NCI-H524 treated with DMSO at 0.1 percent for 48 hours (cell line): ENCODE measurements at regions not wholly inside any gene's neighbourhood (a gene's known extent, or its start where the extent isn't known, plus 50 kb on each side); places are given as distances from the start of the nearest gene placed in this dataset.
"Not testable (repeated sequence)": the region's sequence is repeated elsewhere in the genome, so short reads cannot be mapped to it uniquely, and the experiment has no call there.

Experiments
- DNase-seq: peaks from one replicate; lab custom pipeline; 2025; lab: John Stamatoyannopoulos, UW

DNA sequence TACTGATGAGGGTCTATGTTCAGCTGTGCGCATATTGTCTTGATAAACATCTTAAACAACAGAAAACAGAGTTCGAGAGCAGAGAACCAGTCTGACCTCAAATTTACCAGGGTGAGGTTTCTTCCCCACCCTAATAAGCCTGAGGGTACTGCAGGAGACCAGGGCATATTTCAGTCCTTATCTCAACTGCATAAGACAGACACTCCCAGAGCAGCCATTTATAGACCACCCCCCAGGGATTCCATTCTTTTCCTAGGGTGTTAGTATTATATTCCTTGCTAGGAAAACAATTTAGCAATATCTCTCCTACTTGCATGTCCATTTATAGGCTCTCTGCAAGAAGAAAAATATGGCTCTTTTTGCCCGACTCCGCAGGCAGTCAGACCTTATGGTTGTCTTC lies 89.5 kb upstream of the POMZP3 start:
- DNase-seq, result not testable (repeated sequence)

DNA sequence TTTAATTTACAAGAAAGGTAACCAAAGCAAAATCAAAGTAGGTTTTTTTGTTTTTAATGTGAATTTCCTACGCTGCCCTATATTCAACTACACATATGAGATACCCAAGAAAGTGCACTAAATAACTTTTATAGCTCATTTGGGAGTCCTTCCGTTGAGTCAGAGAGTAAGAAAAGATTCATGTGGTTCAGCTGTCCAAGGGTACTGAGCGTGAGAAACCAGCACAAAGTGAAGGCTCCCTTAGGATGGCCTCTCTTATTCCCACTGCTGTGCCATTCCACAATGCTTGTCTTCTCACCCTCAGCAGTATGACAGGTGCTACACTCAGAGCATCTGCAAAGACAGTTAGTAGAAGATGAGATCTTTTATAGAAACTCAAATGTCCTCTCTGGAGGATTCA lies 85.8 kb upstream of the POMZP3 start:
- DNase-seq, result not testable (repeated sequence)

DNA sequence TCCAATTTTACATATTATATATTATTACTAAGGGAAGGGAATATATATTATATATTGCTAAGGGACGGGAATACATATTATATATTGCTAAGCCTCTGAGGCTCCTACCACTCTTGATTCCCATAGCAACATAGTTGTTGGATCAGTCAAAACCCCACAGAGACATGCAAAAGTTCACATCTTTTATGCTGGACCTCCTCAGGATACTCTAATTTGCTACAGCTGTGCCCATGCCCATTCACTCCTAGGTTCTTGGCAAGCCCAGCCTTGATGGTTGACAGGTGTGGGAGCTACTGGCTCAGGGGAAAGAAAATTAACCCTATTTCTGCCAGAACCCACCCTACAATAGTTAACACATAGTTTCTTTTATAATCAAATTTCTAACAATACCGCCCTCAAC lies 84.6 kb upstream of the POMZP3 start:
- DNase-seq, result not testable (repeated sequence)

DNA sequence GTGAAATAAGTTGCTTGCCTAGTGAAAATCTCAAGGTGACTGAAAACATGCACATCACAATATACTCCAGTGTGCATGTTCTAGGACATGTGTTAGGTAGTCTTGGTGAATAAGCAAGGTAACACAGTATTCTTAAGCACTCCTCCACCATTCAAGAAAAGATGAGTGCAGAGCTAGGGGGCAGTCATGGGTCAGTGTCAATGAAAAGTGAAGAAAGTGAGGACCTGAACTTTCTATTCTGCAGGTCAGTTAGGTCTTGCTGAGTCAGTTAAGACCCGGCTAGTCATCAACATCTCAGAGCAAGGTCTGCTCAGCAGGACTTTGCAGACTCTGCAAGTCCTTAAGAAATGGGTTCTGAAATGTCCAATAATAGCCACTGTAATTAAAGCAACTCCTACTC lies 82.6 kb upstream of the POMZP3 start:
- DNase-seq, result not testable (repeated sequence)

DNA sequence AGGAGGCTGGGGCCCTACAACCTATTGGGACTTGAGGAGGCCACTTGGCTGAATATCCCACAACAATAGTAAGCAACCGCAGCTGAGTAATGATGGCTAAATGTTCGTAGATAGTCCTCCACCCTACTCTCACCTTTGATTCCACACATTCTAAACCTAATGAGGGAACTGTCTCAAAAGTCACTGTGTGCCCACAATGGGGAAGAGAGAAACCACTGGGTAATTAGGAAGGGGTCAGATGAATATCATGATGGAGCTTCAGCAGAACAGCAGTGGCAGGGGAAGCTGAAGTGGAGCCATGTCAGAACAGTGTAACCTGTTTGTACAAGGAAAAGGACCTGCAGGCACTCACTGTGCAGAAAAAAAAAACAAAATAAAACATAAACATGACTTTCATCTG lies 81.4 kb upstream of the POMZP3 start:
- not testable (repeated sequence) for DNase-seq

DNA sequence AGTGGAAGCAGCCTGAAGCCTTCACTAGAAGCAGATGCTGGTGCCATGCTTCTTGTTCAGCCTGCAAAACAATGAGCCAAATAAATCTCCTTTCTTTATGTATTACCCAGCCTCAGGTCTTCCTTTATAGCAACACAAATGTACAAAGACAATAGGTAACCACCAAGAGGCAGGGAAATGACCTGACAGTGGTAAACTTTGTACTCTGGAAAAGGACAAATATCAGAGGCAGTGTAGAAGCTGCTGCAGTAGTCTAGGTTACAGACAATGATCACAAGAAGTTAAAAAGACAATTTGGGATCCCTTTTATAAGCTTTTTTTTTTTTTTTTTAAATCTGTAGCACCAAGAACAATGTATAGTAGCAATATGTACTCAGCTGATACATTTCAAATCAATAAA lies 76.7 kb upstream of the POMZP3 start:
- not testable (repeated sequence) for DNase-seq

DNA sequence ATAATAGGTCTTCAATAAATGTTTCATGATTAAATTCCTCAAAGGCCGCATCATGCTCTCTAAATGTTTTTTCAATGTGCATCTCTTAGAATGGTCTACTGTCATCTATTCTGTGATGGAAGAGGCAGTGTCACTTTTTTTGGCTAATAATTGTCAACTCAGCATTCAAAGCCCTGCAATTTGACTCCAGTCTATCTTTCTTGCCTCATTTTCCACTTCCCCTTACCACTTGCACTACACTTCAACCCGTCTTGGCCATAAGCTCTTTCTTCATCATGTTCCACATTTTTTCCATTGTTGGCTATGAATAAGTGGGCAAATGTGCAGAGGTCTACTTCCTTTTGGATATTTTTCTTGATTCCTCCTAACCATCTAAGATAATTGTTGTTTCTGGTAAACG lies 59.2 kb upstream of the POMZP3 start:
- not testable (repeated sequence) for DNase-seq

DNA sequence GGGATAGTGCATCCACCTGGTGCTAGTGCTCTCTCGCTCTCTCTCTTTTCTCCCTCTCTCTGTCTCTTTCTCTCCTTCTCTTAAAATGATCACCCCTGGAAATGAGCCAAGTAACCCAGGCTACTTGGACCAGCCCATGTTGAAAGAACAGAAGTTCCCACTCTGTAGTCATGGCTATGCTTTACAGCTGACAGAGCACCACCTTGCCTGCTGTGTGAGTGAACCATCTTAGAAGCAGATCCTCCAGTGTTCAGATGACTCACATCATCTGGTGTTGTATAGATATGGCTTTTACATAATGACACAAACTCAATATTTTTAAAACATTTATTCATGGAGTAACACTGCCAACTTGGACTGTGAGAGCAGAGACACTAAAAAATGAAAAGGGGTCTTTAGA lies 57.7 kb upstream of the POMZP3 start:
- not testable (repeated sequence) for DNase-seq

DNA sequence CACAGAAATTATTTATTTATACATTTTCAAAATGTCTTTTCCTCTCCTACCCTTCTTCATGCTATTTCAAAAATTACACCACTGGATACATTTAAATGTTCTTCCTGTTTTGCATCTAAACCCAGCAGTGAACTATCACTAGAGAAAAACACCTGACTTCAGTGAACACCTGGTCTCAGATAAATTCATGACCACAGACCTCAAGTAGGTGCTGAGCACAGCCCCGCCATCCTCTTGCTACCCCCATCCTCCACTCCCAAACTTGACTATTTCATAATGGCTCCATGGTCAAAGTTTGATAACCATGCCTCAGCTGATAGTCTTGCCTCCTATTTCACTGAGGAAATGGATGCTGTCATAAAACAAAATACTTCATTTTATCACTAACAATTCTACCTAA lies 56.6 kb upstream of the POMZP3 start:
- not testable (repeated sequence) for DNase-seq

DNA sequence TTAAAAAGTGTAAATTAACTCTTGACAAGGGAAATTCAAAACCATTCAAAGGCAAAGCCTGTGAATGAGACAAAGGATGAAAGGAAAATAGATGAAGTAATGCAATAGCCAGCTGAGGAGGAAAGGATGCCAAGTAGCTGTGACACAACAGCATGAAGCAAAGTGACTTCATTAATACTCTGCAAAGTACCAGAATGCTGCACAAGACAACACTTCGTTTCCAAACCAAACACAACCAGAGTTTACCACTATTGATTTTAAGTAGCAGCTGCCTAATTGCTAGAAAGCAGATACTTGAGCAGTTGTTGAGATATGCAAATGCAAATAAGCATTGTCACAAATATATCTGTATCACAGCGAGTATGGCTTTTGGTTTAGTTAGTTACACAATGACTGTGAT lies 54.7 kb upstream of the POMZP3 start:
- not testable (repeated sequence) for DNase-seq

DNA sequence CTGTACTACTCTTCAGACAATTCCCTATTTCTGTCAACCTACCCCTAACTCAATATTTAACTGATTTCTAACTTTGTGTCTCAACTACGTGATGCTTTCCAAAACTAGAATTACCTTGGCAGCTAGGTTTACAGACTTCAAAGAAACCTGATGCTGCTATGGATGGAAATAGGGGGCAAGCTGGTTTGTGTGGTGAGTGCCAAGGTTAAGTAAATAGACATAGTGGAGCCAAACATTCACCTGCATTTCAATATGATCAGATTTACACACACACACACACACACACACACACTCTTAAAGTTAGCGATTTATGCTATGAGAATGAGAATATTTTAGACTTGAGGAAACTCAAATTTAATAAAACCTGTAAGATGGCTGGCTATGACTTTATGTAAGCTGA lies 52.1 kb upstream of the POMZP3 start:
- not testable (repeated sequence) for DNase-seq

DNA sequence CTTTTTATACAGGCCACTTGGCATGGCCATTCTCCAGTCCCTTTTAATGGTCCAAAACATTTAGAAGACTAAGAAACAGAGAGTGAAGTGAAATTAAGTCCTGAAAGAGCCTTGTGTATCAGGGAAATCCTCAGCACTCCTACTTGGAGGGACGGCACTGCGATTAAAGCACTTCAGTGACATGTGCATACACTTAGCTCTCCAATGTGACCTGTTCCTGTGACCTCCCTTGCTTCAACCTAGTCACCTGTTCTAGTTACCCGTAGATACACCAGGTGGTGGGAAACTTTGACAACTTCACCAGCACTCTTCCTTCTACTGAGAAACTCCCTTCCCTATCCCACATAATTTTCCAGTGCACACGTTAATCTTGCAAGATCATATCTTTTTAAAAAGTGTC lies 51.4 kb upstream of the POMZP3 start:
- not testable (repeated sequence) for DNase-seq

DNA sequence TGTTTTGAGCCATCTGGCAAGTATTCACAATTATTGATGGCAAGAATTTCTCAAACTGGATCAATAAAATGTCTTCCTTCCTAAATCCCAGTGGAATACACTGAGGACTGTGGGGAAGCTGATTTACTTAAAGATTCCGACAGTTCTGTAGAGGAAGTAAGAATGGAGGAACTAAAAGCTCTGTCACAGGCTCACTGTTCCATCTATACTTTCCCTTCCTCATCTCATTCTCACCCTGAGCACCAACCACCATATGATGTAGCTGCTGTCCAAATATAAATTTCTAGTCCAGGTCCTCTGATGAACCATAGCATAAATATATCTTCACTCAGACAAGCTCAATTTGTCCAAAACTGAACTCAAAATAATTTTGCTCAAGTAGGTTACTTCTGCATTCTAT lies 49.8 kb upstream of the POMZP3 start:
- not testable (repeated sequence) for DNase-seq
